D341Med (cell line): ENCODE measurements at regions not wholly inside any gene's neighbourhood (a gene's known extent, or its start where the extent isn't known, plus 50 kb on each side); places are given as distances from the start of the nearest gene placed in this dataset.

Experiments
- DNase-seq: peaks from one replicate; pipeline ENCODE4 v3.0.0; 2012; ENCODE audit warnings: low spot score

GRCh38 chr21:26224366-26224765 lies 53.8 kb upstream of the APP start:
- no peak for DNase-seq
